HEK293T (cell line): ENCODE measurements at regions not wholly inside any gene's neighbourhood (a gene's known extent, or its start where the extent isn't known, plus 50 kb on each side); places are given as distances from the start of the nearest gene placed in this dataset.

Source experiments
- CTCF ChIA-PET: fragments of 350-600 bp; formaldehyde crosslinking; extraction: SDS; loops from one replicate; lab custom pipeline; 2021; ENCODE audit warnings: antibody characterized with exemption, inconsistent platforms; lab: Yijun Ruan, JAX
- POLR2A ChIA-PET: fragments of 350-600 bp; formaldehyde crosslinking; extraction: SDS; loops from one replicate; lab custom pipeline; 2020; ENCODE audit warnings: antibody characterized with exemption, inconsistent platforms; lab: Yijun Ruan, JAX
- DNase-seq: peaks from one replicate; pipeline ENCODE4 v3.0.0; 2012; ENCODE audit warnings: mixed read lengths; ENCODE audit errors: extremely low spot score
- ARNT ChIP-seq: fragments of 450-650 bp; IDR thresholded peaks from 2 replicates; pipeline ENCODE4 v1.6.1; 2017; ENCODE audit warnings: mild to moderate bottlenecking
- BHLHE40 ChIP-seq: fragments of 450-650 bp; IDR thresholded peaks from 2 replicates; pipeline ENCODE4 v1.6.1; 2016; ENCODE audit warnings: mild to moderate bottlenecking, moderate library complexity, borderline replicate concordance
- CTBP1 ChIP-seq: fragments of 450-650 bp; IDR thresholded peaks from 2 replicates; pipeline ENCODE4 v1.6.1; 2016; ENCODE audit warnings: borderline replicate concordance
- ELF4 ChIP-seq: fragments of 450-650 bp; IDR thresholded peaks from 2 replicates; pipeline ENCODE4 v1.6.1; 2017; ENCODE audit warnings: antibody characterized with exemption
- FOXA1 ChIP-seq: fragments of 450-650 bp; IDR thresholded peaks from 2 replicates; pipeline ENCODE4 v1.6.1; 2016; ENCODE audit warnings: mild to moderate bottlenecking
- FOXK2 ChIP-seq: fragments of 450-650 bp; IDR thresholded peaks from 2 replicates; pipeline ENCODE4 v1.6.1; 2016; ENCODE audit warnings: mild to moderate bottlenecking
- FOXM1 ChIP-seq: fragments of 450-650 bp; IDR thresholded peaks from 2 replicates; pipeline ENCODE4 v1.6.1; 2017; ENCODE audit warnings: mild to moderate bottlenecking, borderline replicate concordance
- HDGF ChIP-seq: fragments of 450-650 bp; IDR thresholded peaks from 2 replicates; pipeline ENCODE4 v1.6.1; 2017; ENCODE audit warnings: antibody characterized with exemption, borderline replicate concordance
- L3MBTL2 ChIP-seq: fragments of 450-650 bp; conservative IDR thresholded peaks from 2 replicates; pipeline ENCODE4 v1.6.1; 2016; ENCODE audit warnings: mild to moderate bottlenecking
- LEF1 ChIP-seq: fragments of 450-650 bp; IDR thresholded peaks from 2 replicates; pipeline ENCODE4 v1.6.1; 2017; ENCODE audit warnings: mild to moderate bottlenecking, borderline replicate concordance
- NFRKB ChIP-seq: fragments of 450-650 bp; IDR thresholded peaks from 2 replicates; pipeline ENCODE4 v1.6.1; 2016; ENCODE audit warnings: mild to moderate bottlenecking, moderate library complexity
- PKNOX1 ChIP-seq: fragments of 450-650 bp; IDR thresholded peaks from 2 replicates; pipeline ENCODE4 v1.6.1; 2016
- SP1 ChIP-seq: fragments of 450-650 bp; IDR thresholded peaks from 2 replicates; pipeline ENCODE4 v1.6.1; 2017
- SUZ12 ChIP-seq: fragments of 450-650 bp; IDR thresholded peaks from 2 replicates; pipeline ENCODE4 v1.6.1; 2016; ENCODE audit warnings: mild to moderate bottlenecking
- TARDBP ChIP-seq: fragments of 450-650 bp; IDR thresholded peaks from 2 replicates; pipeline ENCODE4 v1.6.1; 2016
- ZNF384 ChIP-seq: fragments of 450-650 bp; IDR thresholded peaks from 2 replicates; pipeline ENCODE4 v1.6.1; 2016

- TF ChIP-seq FOXM1 (no peak), ZNF384 (no peak)
- POLR2A ChIA-PET = no interaction called here
- DNase-seq = no peak
- CTCF ChIA-PET = interaction anchor here (0.6 kb wide), 1 partner anchor 98 kb away, joined by 3 read pairs; no protein-coding TSS in a partner anchor
Observed at GRCh38 chr2:201959626-201960025, 74.0 kb upstream of the FZD7 start.

- CTCF ChIA-PET = no interaction called here
- no peak for DNase-seq
- TF ChIP-seq FOXA1 (no peak), BHLHE40 (no peak), ARNT (no peak), ELF4 (no peak), HDGF (no peak), ZNF384 (no peak), LEF1 (no peak), CTBP1 (no peak), FOXK2 (no peak), L3MBTL2 (no peak), FOXM1 (no peak), SP1 (no peak), SUZ12 (no peak), TARDBP (no peak), NFRKB (no peak), PKNOX1 (no peak)
- POLR2A ChIA-PET = no interaction called here
Observed at GRCh38 chr2:201960305-201960704, 73.3 kb upstream of the FZD7 start.

- ChIA-PET POLR2A (no interaction called here), CTCF (interaction anchor here (0.9 kb wide), 1 partner anchor 101 kb away, joined by 3 read pairs; no protein-coding TSS in a partner anchor)
- no peak for DNase-seq
- TF ChIP-seq FOXA1 (no peak), ARNT (no peak), FOXM1 (no peak), L3MBTL2 (no peak), BHLHE40 (no peak), PKNOX1 (no peak), ZNF384 (no peak), SUZ12 (no peak)
Observed at GRCh38 chr2:201961401-201961800, 72.3 kb upstream of the FZD7 start.

- ChIA-PET POLR2A (no interaction called here), CTCF (no interaction called here)
- no peak for DNase-seq
- no peak for TF ChIP-seq SUZ12
- no peak for TF ChIP-seq ZNF384
- TF ChIP-seq ELF4 = no peak
Observed at GRCh38 chr2:201962774-201963562, 70.7 kb upstream of the FZD7 start.

GRCh38 chr2:201964011-201964410 is 69.6 kb upstream of the FZD7 start:
- no peak for DNase-seq
- no peak for TF ChIP-seq SP1
- no peak for TF ChIP-seq SUZ12
- TF ChIP-seq HDGF = no peak
- TF ChIP-seq CTBP1 = no peak
- TF ChIP-seq NFRKB = no peak
- TF ChIP-seq L3MBTL2 = no peak
- TF ChIP-seq ARNT = no peak
- no peak for TF ChIP-seq FOXA1
- no peak for TF ChIP-seq ELF4
- ChIA-PET CTCF (no interaction called here), POLR2A (no interaction called here)

- TF ChIP-seq ZNF384 = no peak
- TF ChIP-seq LEF1 = no peak
- TF ChIP-seq ELF4 = no peak
- TF ChIP-seq SUZ12 = no peak
- no peak for TF ChIP-seq SP1
- TF ChIP-seq FOXM1 = no peak
- no peak for TF ChIP-seq NFRKB
- POLR2A ChIA-PET = no interaction called here
- no peak for DNase-seq
- CTCF ChIA-PET = no interaction called here
Observed at GRCh38 chr2:201964631-201965206, 68.9 kb upstream of the FZD7 start.

- no peak for DNase-seq
- ChIA-PET CTCF (interaction anchor here (0.6 to 0.7 kb wide), 3 partner anchors 16 to 145 kb away, joined by 3 to 4 read pairs (median 3); no protein-coding TSS in a partner anchor), POLR2A (no interaction called here)
- no peak for TF ChIP-seq PKNOX1
- no peak for TF ChIP-seq ELF4
Observed at GRCh38 chr2:201965550-201965949, 68.1 kb upstream of the FZD7 start.
